ENCODE measurements at regions not wholly inside any gene's neighbourhood (a gene's known extent, or its start where the extent isn't known, plus 50 kb on each side); places are given as distances from the start of the nearest gene placed in this dataset.

DNA sequence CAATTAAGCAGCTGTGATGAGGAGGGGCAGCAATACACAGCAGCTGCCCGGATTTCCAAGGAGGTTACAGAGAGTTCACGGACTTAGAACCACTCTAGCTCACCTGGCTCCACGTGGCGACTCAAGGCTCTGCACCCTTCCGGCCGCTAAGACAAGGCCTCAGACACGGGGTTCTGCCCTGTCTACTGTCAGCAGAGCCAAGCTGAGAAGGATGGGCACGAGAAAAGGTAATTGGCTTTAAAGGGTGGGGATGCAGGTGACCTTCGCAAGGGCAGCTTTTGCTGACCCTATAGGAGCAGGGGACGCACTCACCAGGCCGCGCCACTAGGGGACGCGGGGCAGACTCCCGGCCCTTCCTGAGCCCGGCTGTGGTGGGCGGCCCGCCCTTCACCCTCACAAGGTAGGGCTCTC lies 152.4 kb downstream of the KIF20B start:
- peak in 1 of 2 donors; percentile 26 for DNase-seq
- WGBS, 5 donors: 43 to 57% (median 49%) methylated on average over 18 of the region's 18 CpGs
- H3K36me3 ChIP-seq: no peaks in the 10 kb centered on the region
- H3K9me3 ChIP-seq: no peaks in the 10 kb centered on the region
- no peaks in the 10 kb centered on the region for H3K4me1 ChIP-seq
- TF ChIP-seq POLR2A (IDR thresholded peaks at IDR 0.05): no peak
- no peak for TF ChIP-seq EP300 (IDR thresholded peaks at IDR 0.05)
- no peak for TF ChIP-seq POLR2AphosphoS5 (IDR thresholded peaks at IDR 0.05)
- TF ChIP-seq, protein P1, sequence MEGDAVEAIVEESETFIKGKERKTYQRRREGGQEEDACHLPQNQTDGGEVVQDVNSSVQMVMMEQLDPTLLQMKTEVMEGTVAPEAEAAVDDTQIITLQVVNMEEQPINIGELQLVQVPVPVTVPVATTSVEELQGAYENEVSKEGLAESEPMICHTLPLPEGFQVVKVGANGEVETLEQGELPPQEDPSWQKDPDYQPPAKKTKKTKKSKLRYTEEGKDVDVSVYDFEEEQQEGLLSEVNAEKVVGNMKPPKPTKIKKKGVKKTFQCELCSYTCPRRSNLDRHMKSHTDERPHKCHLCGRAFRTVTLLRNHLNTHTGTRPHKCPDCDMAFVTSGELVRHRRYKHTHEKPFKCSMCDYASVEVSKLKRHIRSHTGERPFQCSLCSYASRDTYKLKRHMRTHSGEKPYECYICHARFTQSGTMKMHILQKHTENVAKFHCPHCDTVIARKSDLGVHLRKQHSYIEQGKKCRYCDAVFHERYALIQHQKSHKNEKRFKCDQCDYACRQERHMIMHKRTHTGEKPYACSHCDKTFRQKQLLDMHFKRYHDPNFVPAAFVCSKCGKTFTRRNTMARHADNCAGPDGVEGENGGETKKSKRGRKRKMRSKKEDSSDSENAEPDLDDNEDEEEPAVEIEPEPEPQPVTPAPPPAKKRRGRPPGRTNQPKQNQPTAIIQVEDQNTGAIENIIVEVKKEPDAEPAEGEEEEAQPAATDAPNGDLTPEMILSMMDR (IDR thresholded peaks at IDR 0.05): no peak
- intact Hi-C loops (cut with DNase I; ENCODE audit: low total_unique reads): no loop called here
- peaks cover 0 to 3% (median 0%) of the 10 kb centered on the region in 3 donors for H3K27me3 ChIP-seq
- no peak overlapping the region for H3K27ac ChIP-seq
- no peak overlapping the region for H3K4me3 ChIP-seq

DNA sequence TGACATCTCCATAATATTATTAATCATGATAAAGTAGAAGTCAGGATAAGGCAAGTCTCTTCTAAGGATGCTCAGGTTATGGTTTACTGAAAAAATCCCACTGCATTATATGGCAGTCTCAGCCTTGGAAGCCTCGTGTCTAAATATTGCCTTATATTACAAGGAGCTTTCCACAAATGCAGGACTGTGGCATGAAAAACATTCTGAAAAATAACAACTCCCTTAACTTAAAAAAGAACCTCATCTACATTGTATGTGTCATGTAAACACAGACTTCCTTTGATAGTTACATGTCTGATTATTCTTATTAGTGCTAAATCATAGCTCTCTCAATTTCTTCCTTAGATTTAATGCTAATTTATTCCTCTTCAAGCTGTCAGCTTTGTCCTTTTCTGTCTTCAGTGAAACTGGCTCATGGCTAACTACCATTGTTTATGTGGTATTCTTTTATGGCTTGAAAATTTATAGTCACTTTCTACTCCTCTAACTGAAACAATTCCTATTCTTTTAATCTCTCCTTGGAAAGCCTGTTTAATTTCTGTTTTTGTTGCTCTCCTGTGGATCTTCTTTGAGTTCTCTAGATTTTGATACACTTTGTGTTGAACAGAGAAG lies 156.1 kb downstream of the KIF20B start:
- TF ChIP-seq POLR2A (IDR thresholded peaks at IDR 0.05): no peak
- TF ChIP-seq, protein P1 (IDR thresholded peaks at IDR 0.05): no peak
- no peak for TF ChIP-seq POLR2AphosphoS5 (IDR thresholded peaks at IDR 0.05)
- no peak for TF ChIP-seq EP300 (IDR thresholded peaks at IDR 0.05)
- no peak for DNase-seq
- peaks cover 0 to 13% (median 1%) of the 10 kb centered on the region in 4 donors for H3K4me1 ChIP-seq
- intact Hi-C loops (cut with DNase I; ENCODE audit: low total_unique reads): no loop called here
- no peaks in the 10 kb centered on the region for H3K9me3 ChIP-seq
- no peak overlapping the region for H3K4me3 ChIP-seq
- H3K27me3 ChIP-seq: no peaks in the 10 kb centered on the region
- 44 to 68% (median 57%) methylated on average over 1 of the region's 1 CpG for WGBS, 5 donors
- H3K36me3 ChIP-seq: no peaks in the 10 kb centered on the region
- no peak overlapping the region for H3K27ac ChIP-seq

DNA sequence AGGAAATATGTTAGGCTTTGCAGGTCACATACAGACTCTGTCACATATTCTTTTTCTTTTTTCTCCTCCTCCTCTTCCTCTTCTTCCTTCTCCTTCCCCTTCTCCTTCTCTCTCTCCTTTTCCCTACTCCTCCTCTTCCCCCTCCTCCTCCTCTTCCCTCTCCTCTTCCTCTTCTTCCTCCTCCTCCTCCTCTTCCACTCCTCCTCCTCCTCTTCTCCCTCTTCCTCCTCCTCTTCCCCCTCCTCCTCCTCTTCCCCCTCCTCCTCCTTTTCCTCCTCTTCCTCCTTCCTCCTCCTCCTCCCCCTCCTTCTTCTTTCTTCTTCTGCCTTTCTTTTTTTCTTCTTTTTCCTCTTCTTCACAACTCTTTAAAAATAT lies 159.8 kb downstream of the KIF20B start:
- TF ChIP-seq, protein P1 (IDR thresholded peaks at IDR 0.05): no peak
- TF ChIP-seq POLR2AphosphoS5 (IDR thresholded peaks at IDR 0.05): no peak
- TF ChIP-seq POLR2A (IDR thresholded peaks at IDR 0.05): no peak
- TF ChIP-seq EP300 (IDR thresholded peaks at IDR 0.05): no peak
- Histone ChIP-seq H3K9me3 (no peaks in the 10 kb centered on the region), H3K27ac (no peak overlapping the region), H3K4me1 (peaks cover 0 to 13% (median 1%) of the 10 kb centered on the region in 4 donors), H3K4me3 (peak overlapping the region in 2 of 4 donors; percentile 12 to 17), H3K27me3 (no peaks in the 10 kb centered on the region), H3K36me3 (no peaks in the 10 kb centered on the region)
- no peak for DNase-seq
- intact Hi-C loops (cut with DNase I; ENCODE audit: low total_unique reads): no loop called here

DNA sequence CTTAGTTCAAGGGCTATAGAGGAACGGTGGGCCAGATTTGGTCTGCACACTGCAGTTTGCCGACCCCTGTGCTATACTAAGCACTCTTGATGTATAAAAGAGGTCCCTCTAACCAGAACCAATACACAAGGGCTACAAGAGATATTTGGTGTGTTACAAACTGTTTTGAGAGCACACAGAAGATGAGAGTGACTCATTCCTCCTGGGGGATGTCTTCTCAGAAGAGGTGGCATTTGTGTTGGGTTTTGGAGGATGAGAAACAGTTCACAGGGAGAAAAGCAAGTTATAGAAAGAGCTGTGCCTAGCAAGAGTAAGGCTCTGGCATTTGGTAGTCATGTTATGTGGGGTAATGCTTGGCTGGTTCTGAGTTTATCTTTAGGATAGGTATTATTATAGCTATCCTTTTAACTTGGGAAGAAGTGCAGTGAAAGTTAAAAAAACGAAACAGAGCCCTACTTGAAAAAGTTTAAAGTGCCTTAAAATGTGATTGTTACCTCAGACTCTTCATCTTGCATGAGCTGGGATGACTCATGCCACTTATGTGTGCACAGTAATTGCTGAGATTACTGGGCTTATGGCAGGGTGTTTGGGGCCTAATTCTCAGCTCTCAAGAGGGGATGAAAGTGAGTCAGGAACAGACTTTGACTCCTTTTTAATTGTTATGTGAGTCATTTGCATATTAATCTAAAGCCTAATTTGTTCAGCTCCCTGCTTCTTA lies 160.4 kb downstream of the KIF20B start:
- WGBS, 5 donors: 67 to 75% (median 71%) methylated on average over 3 of the region's 3 CpGs
- intact Hi-C loops (cut with DNase I; ENCODE audit: low total_unique reads): no loop called here
- TF ChIP-seq, protein P1 (IDR thresholded peaks at IDR 0.05): no peak
- TF ChIP-seq POLR2AphosphoS5 (IDR thresholded peaks at IDR 0.05): no peak
- TF ChIP-seq EP300 (IDR thresholded peaks at IDR 0.05): no peak
- no peak for TF ChIP-seq POLR2A (IDR thresholded peaks at IDR 0.05)

More for the DNA sequence above, 160.4 kb downstream of the KIF20B start:
- Histone ChIP-seq H3K27me3 (no peaks in the 10 kb centered on the region), H3K9me3 (no peaks in the 10 kb centered on the region), H3K4me1 (peaks cover 0 to 13% (median 1%) of the 10 kb centered on the region in 4 donors), H3K27ac (no peak overlapping the region), H3K4me3 (no peak overlapping the region), H3K36me3 (no peaks in the 10 kb centered on the region)
- no peak for DNase-seq
